GM21390 (cell line): ENCODE measurements at regions not wholly inside any gene's neighbourhood (a gene's known extent, or its start where the extent isn't known, plus 50 kb on each side); places are given as distances from the start of the nearest gene placed in this dataset.

Source experiments
- ATAC-seq: cut with Tn5 transposase; IDR thresholded peaks from one replicate; pipeline ENCODE4 v1.9.1; 2021; ENCODE audit not compliant: unreplicated experiment

- no peak for ATAC-seq
Measured at GRCh38 chr21:35652196-35652595, 408.1 kb downstream of the SETD4 start.

DNA sequence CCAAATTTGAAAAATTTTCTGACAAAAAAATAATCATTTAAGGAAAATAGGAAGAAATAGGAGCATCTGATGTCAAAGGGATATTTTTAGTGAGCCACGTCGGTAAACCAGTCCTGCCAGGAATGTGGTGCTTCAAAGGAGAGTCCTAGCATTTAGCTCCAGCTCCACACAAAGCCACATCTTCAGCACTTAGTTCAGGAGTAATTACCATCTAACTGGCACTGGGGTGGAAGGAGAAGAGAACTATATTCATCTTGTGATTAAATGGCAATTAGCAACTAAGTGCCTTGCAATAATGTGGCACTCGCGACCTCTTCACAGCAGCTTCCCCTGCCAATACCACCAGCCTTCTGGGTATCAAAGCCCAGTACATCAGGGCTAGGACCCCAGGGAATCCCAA, 409.1 kb downstream of the SETD4 start:
- no peak for ATAC-seq

DNA sequence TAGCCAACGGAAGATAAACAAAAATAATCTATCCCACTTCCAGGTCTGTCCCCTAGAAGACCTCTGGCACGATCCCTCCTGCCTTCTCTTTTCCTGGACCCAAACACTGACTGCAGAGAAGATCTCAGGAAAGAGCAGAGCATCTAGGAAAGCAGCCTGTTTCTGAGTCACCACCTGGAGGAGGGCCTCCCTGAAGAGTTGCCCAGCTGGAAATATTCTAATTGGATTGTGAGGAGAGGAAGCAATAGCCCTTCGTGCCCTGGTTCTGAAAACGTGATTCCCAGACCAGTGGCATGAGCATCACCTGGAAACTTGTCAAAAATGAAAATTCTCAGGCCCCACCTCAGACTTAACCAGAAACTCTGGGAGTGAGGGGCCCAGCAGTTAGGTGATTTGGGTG, 411.1 kb downstream of the SETD4 start:
- ATAC-seq = no peak

DNA sequence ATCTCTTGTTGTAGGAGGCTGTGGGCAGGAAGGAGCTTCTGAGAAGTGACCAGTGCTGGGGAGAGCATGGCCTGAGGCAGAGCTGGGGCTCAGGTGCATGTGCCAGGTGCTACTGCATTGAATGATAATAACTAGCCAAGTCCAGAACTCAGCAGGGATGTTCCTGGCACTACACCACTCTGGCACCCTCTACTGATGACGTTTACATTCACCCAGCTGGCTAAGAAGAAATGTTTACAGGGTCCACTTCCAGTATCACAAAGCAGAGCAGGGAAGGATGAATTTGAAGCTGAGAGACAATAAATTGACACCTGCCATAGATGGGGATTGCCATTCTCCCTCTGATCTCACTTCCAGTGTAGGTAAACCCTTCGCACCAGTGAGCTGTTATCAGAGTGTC, 411.8 kb downstream of the SETD4 start:
- no peak for ATAC-seq

- ATAC-seq = no peak
Measured at GRCh38 chr21:35646606-35647005, 413.7 kb downstream of the SETD4 start.

DNA sequence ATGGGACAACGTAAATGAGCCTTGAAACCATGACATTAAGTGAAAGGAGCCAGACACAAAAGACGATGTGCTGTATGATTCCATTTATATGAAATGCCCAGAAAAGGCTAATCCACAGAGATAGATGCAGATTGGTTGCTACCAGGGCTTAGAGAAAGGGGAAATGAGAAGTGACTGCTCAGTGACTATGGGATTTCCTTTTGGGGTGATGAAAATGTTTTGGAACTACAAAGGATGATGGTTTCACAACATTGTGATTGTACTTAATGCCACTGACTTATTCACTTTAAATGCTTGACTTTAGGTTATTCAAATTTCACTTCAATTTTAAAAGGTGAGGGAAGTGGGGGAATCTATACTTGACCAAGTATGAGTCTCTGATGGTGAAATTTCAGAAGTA, 414.3 kb downstream of the SETD4 start:
- no peak for ATAC-seq

GRCh38 chr21:35644523-35644922, 415.8 kb downstream of the SETD4 start:
- no peak for ATAC-seq

DNA sequence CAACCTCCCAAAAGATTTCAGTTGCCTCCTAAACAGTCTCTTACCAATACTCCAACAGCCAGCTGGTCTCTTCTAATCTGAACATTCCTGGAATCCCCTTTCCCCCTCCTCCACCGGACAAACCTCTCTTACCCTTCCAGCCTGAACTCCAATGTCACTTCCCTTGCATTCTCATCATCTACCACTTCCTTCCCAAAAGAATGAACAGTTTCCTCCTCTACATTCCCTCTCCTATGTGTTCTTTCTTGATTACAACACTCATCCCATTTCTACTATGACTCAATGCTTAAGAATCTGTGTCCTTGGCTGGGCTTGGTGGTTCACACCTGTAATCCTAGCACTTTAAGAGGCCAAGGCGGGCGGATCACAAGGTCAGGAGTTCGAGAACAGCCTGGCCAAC, 417.1 kb downstream of the SETD4 start:
- ATAC-seq = no peak

DNA sequence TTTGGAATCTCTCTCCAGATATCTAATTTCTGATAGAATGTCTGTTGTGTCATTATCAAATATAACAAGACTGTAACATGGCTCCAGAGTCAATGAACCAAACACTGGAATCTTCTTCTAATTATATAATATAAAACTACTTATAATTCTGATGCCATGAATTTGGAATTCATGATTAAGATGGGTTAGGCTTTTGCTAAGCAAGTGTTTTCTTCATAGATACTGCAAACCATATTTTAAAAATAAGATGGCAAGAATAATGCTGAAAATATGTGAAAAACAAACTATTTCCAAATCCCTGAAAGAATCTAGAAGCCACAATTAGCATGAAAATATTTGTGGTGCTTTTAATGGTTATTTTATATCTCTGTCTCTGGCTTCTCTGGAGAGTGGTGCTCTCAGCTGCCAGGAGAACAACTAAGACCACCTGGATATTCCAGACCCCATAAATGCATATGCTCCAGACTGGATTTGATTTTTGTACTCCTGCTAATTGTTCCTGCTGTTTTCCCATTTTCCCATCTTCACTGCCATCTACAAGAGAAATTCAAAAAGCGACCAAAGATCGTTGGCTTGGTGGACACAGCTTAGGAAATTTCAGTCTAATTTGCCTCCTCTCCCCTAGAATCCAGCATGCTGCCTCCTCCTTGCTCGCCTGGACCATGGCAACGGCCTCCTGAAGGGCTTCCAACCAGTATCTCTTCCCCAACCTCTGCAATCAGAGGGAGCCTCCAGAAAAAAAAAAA, 418.9 kb downstream of the SETD4 start:
- no peak for ATAC-seq

GRCh38 chr21:35637431-35637830, 422.9 kb downstream of the SETD4 start:
- no peak for ATAC-seq

- ATAC-seq = no peak
Measured at GRCh38 chr21:35635994-35636393, 424.3 kb downstream of the SETD4 start.

DNA sequence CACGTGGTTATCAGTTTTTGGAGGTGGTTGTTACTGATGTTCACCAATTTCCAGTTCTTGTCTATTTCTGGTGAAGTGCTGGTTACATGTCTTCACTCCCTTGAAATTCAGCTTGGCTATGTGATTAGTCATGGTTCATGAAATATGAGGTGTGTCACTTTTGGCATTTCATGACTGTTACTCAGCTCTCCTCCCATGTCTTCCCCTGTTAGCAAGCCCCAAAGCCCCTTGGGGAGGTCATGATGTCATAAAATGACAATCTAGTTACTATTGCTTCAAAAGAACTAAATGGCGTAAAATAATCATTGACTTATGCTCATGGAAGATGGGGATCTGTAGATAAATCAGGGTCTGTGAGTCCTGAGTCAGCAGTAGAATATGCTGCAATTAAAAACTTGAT, 425.1 kb downstream of the SETD4 start:
- ATAC-seq = no peak

- no peak for ATAC-seq
Measured at GRCh38 chr21:35633501-35633900, 426.8 kb downstream of the SETD4 start.

DNA sequence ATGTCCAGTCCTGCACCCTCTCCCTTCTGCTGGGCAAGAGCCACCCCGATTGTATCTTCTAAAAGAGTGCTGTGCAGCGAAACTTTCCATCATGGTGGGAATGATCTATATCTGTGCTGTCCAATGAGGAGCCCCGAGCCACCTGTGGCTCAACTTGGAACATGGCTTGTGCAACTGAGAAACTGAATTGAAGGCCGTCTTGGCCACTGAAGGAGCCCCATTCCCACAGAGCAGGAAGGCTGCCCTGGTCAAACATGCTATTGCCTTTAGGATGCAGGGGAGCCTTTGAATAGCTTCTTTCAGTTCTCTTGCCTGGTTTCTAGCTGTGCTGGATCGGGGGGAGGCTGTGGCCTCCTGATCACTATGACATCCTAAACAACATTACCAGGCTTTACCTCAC, 427.6 kb downstream of the SETD4 start:
- no peak for ATAC-seq

GRCh38 chr21:35628316-35628715, 432.0 kb downstream of the SETD4 start:
- no peak for ATAC-seq

DNA sequence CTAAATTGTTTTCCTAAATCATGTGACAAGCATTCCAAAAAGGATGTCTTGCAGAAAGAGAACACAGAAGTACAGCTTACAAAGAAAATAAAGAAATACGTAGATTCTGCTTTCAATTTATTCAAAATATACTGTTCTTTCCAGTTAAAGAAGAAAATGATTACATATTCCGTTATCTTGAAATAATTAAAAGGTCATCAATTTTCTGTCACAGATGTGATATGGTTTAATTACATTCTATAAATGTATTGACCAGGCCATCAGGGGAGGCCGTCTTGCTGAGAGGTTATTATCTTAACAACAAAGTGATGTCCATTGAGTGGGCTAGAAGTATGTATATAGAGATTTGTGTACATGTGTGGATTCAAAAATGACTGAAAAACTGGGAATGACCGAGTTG, 432.9 kb downstream of the SETD4 start:
- ATAC-seq = no peak

DNA sequence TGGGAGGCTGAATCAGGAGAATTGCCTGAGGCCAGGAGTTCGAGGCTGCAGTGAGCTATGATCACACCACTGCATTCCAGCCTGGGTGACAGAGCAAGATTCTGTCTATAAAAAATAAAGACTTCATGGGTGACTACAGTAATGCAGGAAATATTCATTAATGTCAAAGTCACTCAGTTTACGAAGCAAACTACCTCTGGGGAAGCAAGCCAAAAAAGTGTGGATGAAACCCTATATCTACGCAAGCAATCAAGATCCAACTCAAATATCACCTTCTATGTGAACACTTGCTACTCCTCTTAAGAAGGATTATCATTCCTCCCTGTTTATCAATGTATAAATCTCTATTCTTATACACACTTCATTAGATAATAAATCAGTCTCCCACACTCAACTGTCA, 434.8 kb downstream of the SETD4 start:
- no peak for ATAC-seq

DNA sequence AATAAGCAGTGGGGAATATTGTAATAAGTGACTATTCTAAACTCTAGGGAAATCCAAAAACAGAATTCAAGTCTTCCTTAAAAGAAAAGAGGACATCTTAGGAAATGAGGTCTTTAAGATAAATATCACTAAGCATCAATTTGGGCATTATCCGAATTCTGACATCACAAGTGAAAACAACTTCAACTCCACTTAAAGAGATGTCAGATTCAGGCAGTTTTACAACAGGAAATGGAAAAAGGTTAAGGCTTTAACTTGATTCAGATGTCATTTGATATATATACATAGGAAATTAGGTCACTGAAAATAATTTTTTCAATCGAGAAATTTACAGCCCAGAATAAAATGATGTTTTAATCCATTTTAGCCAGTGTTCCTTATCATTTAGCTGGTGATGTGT, 435.4 kb downstream of the SETD4 start:
- no peak for ATAC-seq

DNA sequence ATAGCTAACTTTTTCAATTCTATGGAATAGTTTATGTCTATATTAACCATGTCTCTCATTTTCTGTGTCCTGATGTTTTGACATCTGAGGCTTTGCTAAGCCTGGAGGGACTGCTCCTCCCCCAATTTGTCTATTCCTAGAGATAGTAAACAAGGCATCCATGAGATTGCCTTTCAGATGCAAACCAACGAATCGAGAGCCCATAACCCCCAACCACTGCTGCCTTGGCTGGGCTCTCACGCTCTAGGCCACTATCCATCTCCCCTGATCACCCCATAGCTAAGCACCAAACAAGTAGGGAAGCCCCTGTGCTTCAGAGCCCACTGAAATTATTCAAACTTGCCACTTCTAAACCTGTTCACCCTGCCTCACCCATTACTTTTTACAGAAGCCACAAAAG, 437.7 kb downstream of the SETD4 start:
- no peak for ATAC-seq

DNA sequence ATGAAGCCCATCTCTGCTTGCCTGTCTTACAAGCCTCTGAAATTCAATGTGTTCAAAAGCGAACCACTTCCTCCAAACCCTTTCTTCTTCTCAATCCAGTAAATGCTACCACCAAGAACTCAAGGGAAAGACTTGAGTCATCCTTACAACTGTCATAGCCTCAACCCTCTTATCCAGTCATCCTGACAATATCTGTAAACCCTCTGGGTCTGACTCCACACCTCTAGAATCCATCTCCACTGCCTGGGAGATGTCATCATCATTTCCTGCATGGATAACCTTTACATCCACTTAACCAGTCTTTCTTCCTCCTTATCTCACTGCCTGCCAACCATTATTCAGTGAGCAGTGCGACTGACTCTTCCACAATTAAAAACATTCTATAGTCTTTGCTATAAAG, 441.1 kb downstream of the SETD4 start:
- no peak for ATAC-seq

- ATAC-seq = no peak
Measured at GRCh38 chr21:35617491-35617890, 442.8 kb downstream of the SETD4 start.

GRCh38 chr21:35616090-35616489, 444.2 kb downstream of the SETD4 start:
- no peak for ATAC-seq

- ATAC-seq = no peak
Measured at GRCh38 chr21:35615325-35615724, 445.0 kb downstream of the SETD4 start.
